Upper lobe of left lung (tissue), 6 donors: ENCODE measurements at regions not wholly inside any gene's neighbourhood (a gene's known extent, or its start where the extent isn't known, plus 50 kb on each side); places are given as distances from the start of the nearest gene placed in this dataset.

Experiments used
- ATAC-seq, 2 donors: fragments of 200-7000 bp; cut with Tn5 transposase; one replicate each; pipeline ENCODE4 v1.9.1; 2022; ENCODE audit warnings: mild to moderate bottlenecking in 2 of 2, moderate library complexity in 2 of 2; ENCODE audit not compliant: low FRiP score in 2 of 2
- DNase-seq, 2 donors: peaks; one replicate each; pipeline ENCODE4 v3.0.0-alpha.2; 2019 to 2020
- H3K27ac ChIP-seq, 4 donors: fragments of 200-600 bp; sonication (generic); one replicate each; pipeline ENCODE4 v1.5.1; 2016 to 2019
- H3K27me3 ChIP-seq, 4 donors: fragments of 200-600 bp; sonication (generic); one replicate each; pipeline ENCODE4 v1.5.1; 2017 to 2019
- H3K36me3 ChIP-seq, 4 donors: fragments of 200-600 bp; sonication (generic); one replicate each; pipeline ENCODE4 v1.5.1; 2016 to 2019
- H3K4me1 ChIP-seq, 4 donors: fragments of 200-600 bp; sonication (generic); one replicate each; pipeline ENCODE4 v1.5.1; 2018 to 2019
- H3K4me3 ChIP-seq, 4 donors: fragments of 200-600 bp; sonication (generic); one replicate each; pipeline ENCODE4 v1.5.1; 2017 to 2019; ENCODE audit warnings: mild to moderate bottlenecking in 2 of 4, moderate library complexity in 1 of 4
- H3K9me3 ChIP-seq, 4 donors: fragments of 200-600 bp; sonication (generic); one replicate each; pipeline ENCODE4 v1.5.1; 2018 to 2019
- CTCF ChIP-seq, 6 experiments: fragments of 450-650 bp in 4 of 6; fragments of 200-600 bp in 2 of 6; sonication (generic) in 2 of 6; IDR thresholded peaks; one replicate each; pipeline ENCODE4 v1.5.1; 2016 to 2019; ENCODE audit warnings: antibody characterized with exemption in 6 of 6
- EP300 ChIP-seq, 4 donors: sonication (generic); formaldehyde crosslinking; IDR thresholded peaks; one replicate each; pipeline ENCODE4 v1.5.1; 2017; ENCODE audit warnings: antibody characterized with exemption in 4 of 4, control low read depth in 2 of 4
- POLR2A ChIP-seq, 4 donors: fragments of 450-650 bp; IDR thresholded peaks; one replicate each; pipeline ENCODE4 v1.5.1; 2016 to 2017; ENCODE audit warnings: antibody characterized with exemption in 4 of 4, mild to moderate bottlenecking in 2 of 4
- POLR2AphosphoS5 ChIP-seq, 2 donors: sonication (generic); formaldehyde crosslinking; IDR thresholded peaks; one replicate each; pipeline ENCODE4 v1.5.1; 2017; ENCODE audit warnings: antibody characterized with exemption in 2 of 2
- WGBS, 2 donors: methylation state at CpG; one replicate each; pipeline ENCODE4 v1.1.5; 2017 to 2018; 5-methylcytosine and 5-hydroxymethylcytosine counted together
- donor health status: DM: no; HTN: no; CAD: no; lungs with moderate emphysema.
- donor health status: DM: no; HTN: yes; CAD: no; lungs with severe emphysema.

GRCh38 chr1:72946903-72947499 lies 664.7 kb upstream of the NEGR1 start:
- no peaks in the 10 kb centered on the region for H3K27me3 ChIP-seq
- H3K27ac ChIP-seq: no peak overlapping the region
- DNase-seq (no peak), ATAC-seq (no peak)
- no peaks in the 10 kb centered on the region for H3K36me3 ChIP-seq
- no peaks in the 10 kb centered on the region for H3K4me1 ChIP-seq
- 43 to 71% methylated on average over 3 of the region's 3 CpGs for WGBS, 2 donors
- H3K4me3 ChIP-seq: no peak overlapping the region
- no peaks in the 10 kb centered on the region for H3K9me3 ChIP-seq
- TF ChIP-seq POLR2A (IDR thresholded peaks at IDR 0.05): no peak
- TF ChIP-seq EP300 (IDR thresholded peaks at IDR 0.05): no peak
- no peak for TF ChIP-seq CTCF (IDR thresholded peaks at IDR 0.05)
- no peak for TF ChIP-seq POLR2AphosphoS5 (IDR thresholded peaks at IDR 0.05)

- Histone ChIP-seq H3K9me3 (no peaks in the 10 kb centered on the region), H3K27me3 (no peaks in the 10 kb centered on the region), H3K27ac (no peak overlapping the region), H3K4me1 (no peaks in the 10 kb centered on the region), H3K36me3 (no peaks in the 10 kb centered on the region), H3K4me3 (no peak overlapping the region)
- 40 to 43% methylated on average over 2 of the region's 2 CpGs for WGBS, 2 donors
- DNase-seq (no peak), ATAC-seq (no peak)
- TF ChIP-seq POLR2AphosphoS5 (IDR thresholded peaks at IDR 0.05) (no peak), POLR2A (IDR thresholded peaks at IDR 0.05) (no peak), CTCF (IDR thresholded peaks at IDR 0.05) (no peak), EP300 (IDR thresholded peaks at IDR 0.05) (no peak)
Measured at GRCh38 chr1:72942008-72942407, 659.7 kb upstream of the NEGR1 start.

- TF ChIP-seq EP300 (IDR thresholded peaks at IDR 0.05): no peak
- TF ChIP-seq POLR2AphosphoS5 (IDR thresholded peaks at IDR 0.05): no peak
- H3K36me3 ChIP-seq: no peaks in the 10 kb centered on the region
- H3K4me3 ChIP-seq: no peak overlapping the region
- H3K27me3 ChIP-seq: no peaks in the 10 kb centered on the region
- ATAC-seq: no peak
- H3K9me3 ChIP-seq: no peaks in the 10 kb centered on the region
- WGBS, 2 donors: 67 to 79% methylated on average over 1 of the region's 1 CpG
- no peaks in the 10 kb centered on the region for H3K4me1 ChIP-seq
- no peak overlapping the region for H3K27ac ChIP-seq
- no peak for DNase-seq
Measured at GRCh38 chr1:72938408-72938807, 656.1 kb upstream of the NEGR1 start.

GRCh38 chr1:72937905-72938304 lies 655.6 kb upstream of the NEGR1 start:
- DNase-seq (no peak), ATAC-seq (no peak)
- no peak overlapping the region for H3K4me3 ChIP-seq
- TF ChIP-seq POLR2A (IDR thresholded peaks at IDR 0.05): no peak
- no peak for TF ChIP-seq CTCF (IDR thresholded peaks at IDR 0.05)
- TF ChIP-seq EP300 (IDR thresholded peaks at IDR 0.05): no peak
- TF ChIP-seq POLR2AphosphoS5 (IDR thresholded peaks at IDR 0.05): no peak
- H3K27me3 ChIP-seq: no peaks in the 10 kb centered on the region
- no peak overlapping the region for H3K27ac ChIP-seq
- H3K36me3 ChIP-seq: no peaks in the 10 kb centered on the region
- 37 to 48% methylated on average over 1 of the region's 1 CpG for WGBS, 2 donors
- H3K9me3 ChIP-seq: no peaks in the 10 kb centered on the region
- no peaks in the 10 kb centered on the region for H3K4me1 ChIP-seq

- no peak for TF ChIP-seq POLR2A (IDR thresholded peaks at IDR 0.05)
- no peak for TF ChIP-seq EP300 (IDR thresholded peaks at IDR 0.05)
- TF ChIP-seq CTCF (IDR thresholded peaks at IDR 0.05): no peak
- TF ChIP-seq POLR2AphosphoS5 (IDR thresholded peaks at IDR 0.05): no peak
- H3K4me3 ChIP-seq: no peak overlapping the region
- H3K36me3 ChIP-seq: no peaks in the 10 kb centered on the region
- DNase-seq (no peak), ATAC-seq (no peak)
- no peak overlapping the region for H3K27ac ChIP-seq
- no peaks in the 10 kb centered on the region for H3K27me3 ChIP-seq
- H3K9me3 ChIP-seq: no peaks in the 10 kb centered on the region
- no peaks in the 10 kb centered on the region for H3K4me1 ChIP-seq
- WGBS, 2 donors: 88 to 92% methylated on average over 8 of the region's 8 CpGs
Measured at GRCh38 chr1:72936942-72937341, 654.6 kb upstream of the NEGR1 start.
